Ovary (tissue), 3 donors: ENCODE measurements at regions not wholly inside any gene's neighbourhood (a gene's known extent, or its start where the extent isn't known, plus 50 kb on each side); places are given as distances from the start of the nearest gene placed in this dataset.
"Not testable (repeated sequence)": the region's sequence is repeated elsewhere in the genome, so short reads cannot be mapped to it uniquely, and the experiment has no call there.

Experiments
- POLR2A ChIP-seq: fragments of 450-650 bp; IDR thresholded peaks from one replicate; pipeline ENCODE4 v1.6.1; 2017; ENCODE audit warnings: antibody characterized with exemption, mild to moderate bottlenecking, moderate library complexity
- TF ChIP-seq, protein P1 (sequence below), 3 donors: fragments of 450-650 bp in 2 of 3; fragments of 200-600 bp in 1 of 3; IDR thresholded peaks; one replicate each; pipeline versions ENCODE4 v1.5.1 to v1.8.0; 2016 to 2022; ENCODE audit warnings: antibody characterized with exemption in 3 of 3, mild to moderate bottlenecking in 1 of 3
- donor health status: DM: no; HTN: no; CAD: no.

DNA sequence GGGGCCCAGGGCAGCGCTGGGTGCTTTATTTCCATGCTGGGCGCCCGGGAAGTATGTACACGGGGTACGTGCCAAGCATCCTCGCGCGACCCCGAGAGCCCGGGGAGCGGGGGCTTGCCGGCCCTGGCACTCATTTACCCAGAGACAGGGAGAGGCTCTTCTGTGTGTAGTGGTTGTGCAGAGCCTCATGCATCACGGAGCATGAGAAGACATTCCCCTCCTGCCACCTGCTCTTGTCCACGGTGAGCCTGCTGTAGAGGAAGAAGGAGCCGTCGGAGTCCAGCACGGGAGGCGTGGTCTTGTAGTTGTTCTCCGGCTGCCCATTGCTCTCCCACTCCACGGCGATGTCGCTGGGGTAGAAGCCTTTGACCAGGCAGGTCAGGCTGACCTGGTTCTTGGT lies 98.0 kb downstream of the TMEM121 start:
- TF ChIP-seq, protein P1, sequence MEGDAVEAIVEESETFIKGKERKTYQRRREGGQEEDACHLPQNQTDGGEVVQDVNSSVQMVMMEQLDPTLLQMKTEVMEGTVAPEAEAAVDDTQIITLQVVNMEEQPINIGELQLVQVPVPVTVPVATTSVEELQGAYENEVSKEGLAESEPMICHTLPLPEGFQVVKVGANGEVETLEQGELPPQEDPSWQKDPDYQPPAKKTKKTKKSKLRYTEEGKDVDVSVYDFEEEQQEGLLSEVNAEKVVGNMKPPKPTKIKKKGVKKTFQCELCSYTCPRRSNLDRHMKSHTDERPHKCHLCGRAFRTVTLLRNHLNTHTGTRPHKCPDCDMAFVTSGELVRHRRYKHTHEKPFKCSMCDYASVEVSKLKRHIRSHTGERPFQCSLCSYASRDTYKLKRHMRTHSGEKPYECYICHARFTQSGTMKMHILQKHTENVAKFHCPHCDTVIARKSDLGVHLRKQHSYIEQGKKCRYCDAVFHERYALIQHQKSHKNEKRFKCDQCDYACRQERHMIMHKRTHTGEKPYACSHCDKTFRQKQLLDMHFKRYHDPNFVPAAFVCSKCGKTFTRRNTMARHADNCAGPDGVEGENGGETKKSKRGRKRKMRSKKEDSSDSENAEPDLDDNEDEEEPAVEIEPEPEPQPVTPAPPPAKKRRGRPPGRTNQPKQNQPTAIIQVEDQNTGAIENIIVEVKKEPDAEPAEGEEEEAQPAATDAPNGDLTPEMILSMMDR (IDR thresholded peaks at IDR 0.05): not testable (repeated sequence)
- TF ChIP-seq POLR2A: not testable (repeated sequence)
